ENCODE measurements at regions not wholly inside any gene's neighbourhood (a gene's known extent, or its start where the extent isn't known, plus 50 kb on each side); places are given as distances from the start of the nearest gene placed in this dataset.
"Not testable (repeated sequence)": the region's sequence is repeated elsewhere in the genome, so short reads cannot be mapped to it uniquely, and the experiment has no call there.

GRCh38 chr1:79705218-79705617 lies 698.7 kb upstream of the ADGRL4 start:
- intact Hi-C loops (cut with DNase I), result no loop called here
- ATAC-seq, result no peak
- DNase-seq, result no peak

DNA sequence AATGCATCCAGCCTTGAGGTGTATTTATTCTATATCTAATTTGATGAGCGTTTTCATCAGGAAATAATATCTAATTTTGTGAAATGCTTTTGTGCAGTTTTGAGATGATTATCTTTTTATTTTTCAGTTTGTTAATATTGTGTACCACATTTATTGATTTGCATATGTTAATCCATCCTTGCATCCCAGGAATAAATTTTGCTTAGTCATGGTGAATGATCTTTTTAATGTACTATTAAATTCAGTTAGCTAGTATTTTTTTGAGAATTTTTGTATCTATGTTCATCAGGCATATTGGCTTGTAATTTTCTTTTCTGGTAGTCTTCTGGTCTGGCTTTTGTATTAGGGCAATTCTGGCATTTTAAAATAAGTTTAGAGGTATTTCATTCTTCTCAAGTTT lies 697.5 kb upstream of the ADGRL4 start:
- intact Hi-C loops (cut with DNase I), result no loop called here
- no peak for ATAC-seq

DNA sequence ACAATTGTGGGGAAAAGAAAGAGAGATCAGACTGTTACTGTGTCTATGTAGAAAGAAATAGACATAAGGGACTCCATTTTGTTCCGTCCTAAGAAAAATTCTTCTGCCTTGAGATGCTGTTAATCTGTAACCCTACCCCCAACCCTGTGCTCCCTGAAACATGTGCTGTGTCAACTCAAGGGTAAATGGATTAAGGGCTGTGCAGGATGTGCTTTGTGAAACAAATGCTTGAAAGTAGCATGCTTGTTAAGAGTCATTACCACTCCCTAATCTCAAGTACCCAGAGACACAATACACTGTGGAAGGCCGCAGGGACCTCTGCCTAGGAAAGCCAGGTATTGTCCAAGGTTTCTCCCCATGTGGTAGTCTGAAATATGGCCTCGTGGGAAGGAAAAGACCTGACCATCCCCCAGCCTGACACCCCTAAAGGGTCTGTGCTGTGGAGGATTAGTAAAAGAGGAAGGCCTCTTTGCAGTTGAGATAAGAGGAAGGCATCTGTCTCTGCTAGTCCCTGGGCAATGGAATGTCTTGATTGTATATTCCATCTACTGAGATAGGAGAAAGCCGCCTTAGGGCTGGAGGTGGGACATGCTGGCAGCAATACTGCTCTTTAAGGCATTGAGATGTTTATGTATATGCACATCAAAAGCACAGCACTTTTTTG lies 695.9 kb upstream of the ADGRL4 start:
- ATAC-seq; DNase-seq; intact Hi-C loops (cut with DNase I): not testable (repeated sequence)

More for the DNA sequence above, 697.5 kb upstream of the ADGRL4 start:
- no peak for DNase-seq

- intact Hi-C loops (cut with DNase I), result no loop called here
Measured at GRCh38 chr1:79695138-79695537, 688.6 kb upstream of the ADGRL4 start.

DNA sequence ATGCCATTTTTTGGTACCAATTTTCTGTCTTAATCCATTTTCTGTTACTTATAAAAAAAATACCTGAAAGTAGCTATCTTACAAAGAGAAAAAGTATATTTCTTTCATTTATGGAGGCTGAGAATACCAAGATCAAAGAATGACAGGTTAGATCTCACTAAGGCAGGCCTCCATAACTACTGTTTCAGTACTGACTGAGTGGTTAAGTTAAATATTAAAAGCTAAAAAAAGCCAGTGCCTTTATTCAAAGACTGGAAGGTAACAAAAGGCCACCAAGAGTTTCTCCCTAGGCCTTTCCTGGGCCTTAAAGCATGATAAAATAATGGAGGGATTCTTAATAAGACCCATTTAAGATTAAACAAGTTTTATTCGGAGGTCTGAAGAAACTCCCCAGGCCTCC lies 687.7 kb upstream of the ADGRL4 start:
- intact Hi-C loops (cut with DNase I), result no loop called here
- ATAC-seq (no peak), DNase-seq (no peak)

More at GRCh38 chr1:79695138-79695537, 688.6 kb upstream of the ADGRL4 start:
- no peak for DNase-seq
- no peak for ATAC-seq

- intact Hi-C loops (cut with DNase I), result no loop called here
- ATAC-seq (no peak), DNase-seq (no peak)
Measured at GRCh38 chr1:79693441-79694114, 687.0 kb upstream of the ADGRL4 start.

GRCh38 chr1:79692519-79692918 lies 686.0 kb upstream of the ADGRL4 start:
- intact Hi-C loops (cut with DNase I), result no loop called here
- DNase-seq (no peak), ATAC-seq (no peak)

DNA sequence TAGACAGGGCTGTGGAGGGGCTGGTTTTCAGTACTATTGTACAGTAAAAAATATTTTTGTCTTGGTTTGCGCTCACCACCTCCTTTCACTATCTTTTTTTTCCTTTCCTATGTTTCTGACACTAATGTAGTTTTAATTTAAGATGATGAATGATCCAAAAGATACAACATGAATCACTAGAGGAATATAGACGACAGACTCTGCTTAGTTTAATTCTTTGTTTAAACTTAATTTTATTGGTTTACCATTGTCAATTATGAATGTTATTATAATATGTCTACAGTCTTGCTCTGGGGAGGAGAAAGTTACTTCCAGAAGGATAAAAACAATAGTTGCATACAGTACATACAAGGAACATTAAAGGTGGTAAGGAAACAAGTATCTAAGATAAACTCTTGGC lies 682.4 kb upstream of the ADGRL4 start:
- intact Hi-C loops (cut with DNase I), result no loop called here
- no peak for ATAC-seq
- DNase-seq, result no peak

DNA sequence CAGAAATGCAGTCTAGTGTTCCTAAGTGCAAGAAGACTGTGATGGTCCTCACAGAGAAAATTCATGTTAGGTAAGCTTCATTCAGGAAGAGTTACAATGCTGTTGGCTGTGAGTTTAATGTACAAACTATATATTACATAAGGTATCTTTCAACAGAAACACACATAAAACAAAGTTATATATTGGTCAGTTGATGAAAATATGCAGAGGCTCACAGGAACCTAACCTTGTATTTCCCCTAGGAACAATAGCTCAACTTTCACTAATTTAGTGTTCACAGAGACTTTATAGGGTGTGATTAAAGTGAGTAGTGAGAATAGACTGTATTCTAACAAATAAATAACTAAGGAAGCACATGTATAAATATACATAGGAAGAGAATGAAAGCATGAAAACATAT lies 676.9 kb upstream of the ADGRL4 start:
- no peak for DNase-seq
- intact Hi-C loops (cut with DNase I), result no loop called here

DNA sequence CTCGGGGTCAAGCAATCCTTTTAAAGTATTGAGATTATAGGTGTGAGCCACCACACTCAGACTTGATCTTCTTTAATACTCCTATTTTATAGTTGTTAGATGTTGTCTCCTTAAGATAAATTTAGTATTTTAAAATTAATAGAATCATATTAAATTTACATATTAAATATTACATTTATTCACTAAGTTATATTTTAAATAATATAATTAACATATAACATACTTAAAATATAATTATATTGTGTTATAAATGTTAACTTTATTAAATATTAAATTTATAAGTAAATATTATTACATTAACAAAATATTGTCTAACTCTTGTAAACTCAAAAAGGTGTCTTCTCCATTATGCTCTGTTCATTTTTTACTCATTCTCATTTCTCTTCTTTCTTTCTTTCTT lies 675.9 kb upstream of the ADGRL4 start:
- intact Hi-C loops (cut with DNase I), result no loop called here
- DNase-seq (no peak), ATAC-seq (no peak)

More for the DNA sequence above, 676.9 kb upstream of the ADGRL4 start:
- ATAC-seq, result no peak

- intact Hi-C loops (cut with DNase I), result no loop called here
- DNase-seq, result no peak
- no peak for ATAC-seq
Measured at GRCh38 chr1:79681382-79681781, 674.9 kb upstream of the ADGRL4 start.

DNA sequence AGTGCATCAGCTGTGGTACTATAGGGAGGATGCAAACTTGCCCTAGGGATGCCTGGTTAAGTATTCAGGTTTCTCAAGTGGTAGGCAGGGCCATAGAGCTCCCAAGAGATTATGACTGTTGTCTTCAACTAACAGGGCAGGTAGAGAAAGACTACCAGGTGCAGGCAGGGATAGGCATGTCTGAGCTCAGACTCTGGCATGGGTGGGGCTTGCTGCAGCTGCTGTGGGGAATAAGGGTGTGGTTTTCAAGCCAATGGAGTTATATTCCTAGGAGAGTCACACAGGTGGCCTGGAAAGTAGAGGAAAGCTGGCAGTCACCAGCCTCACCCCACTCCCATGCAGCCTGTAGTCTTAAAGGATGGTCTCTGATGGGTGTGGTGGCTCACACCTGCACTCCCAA lies 673.4 kb upstream of the ADGRL4 start:
- no peak for DNase-seq
- intact Hi-C loops (cut with DNase I), result no loop called here
- no peak for ATAC-seq

GRCh38 chr1:79667848-79668696 lies 661.5 kb upstream of the ADGRL4 start:
- ATAC-seq, result no peak
- intact Hi-C loops (cut with DNase I), result no loop called here
- no peak for DNase-seq

- ATAC-seq (no peak), DNase-seq (no peak)
- intact Hi-C loops (cut with DNase I), result no loop called here
Measured at GRCh38 chr1:79667166-79667565, 660.6 kb upstream of the ADGRL4 start.

GRCh38 chr1:79663916-79664315 lies 657.4 kb upstream of the ADGRL4 start:
- ATAC-seq, result no peak
- DNase-seq, result no peak
- intact Hi-C loops (cut with DNase I), result no loop called here

DNA sequence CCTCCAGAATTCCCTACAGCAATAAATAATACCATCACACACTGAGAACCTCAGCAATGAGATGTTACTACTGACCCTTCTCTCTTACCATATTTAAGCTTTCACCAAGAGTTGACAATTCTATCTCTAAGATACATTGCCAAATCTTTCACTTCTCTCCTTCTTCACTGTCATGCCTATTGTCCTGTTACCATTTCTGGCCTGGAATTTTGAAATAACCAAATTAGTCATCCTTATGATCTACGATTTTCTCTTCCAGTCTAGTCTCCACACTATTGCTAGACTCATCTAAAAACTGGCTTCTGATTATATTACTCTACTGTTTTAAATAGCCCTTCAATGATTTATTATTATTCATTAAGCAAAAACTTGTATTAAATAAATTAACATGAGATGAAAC lies 656.1 kb upstream of the ADGRL4 start:
- no peak for ATAC-seq
- no peak for DNase-seq
- intact Hi-C loops (cut with DNase I), result no loop called here

DNA sequence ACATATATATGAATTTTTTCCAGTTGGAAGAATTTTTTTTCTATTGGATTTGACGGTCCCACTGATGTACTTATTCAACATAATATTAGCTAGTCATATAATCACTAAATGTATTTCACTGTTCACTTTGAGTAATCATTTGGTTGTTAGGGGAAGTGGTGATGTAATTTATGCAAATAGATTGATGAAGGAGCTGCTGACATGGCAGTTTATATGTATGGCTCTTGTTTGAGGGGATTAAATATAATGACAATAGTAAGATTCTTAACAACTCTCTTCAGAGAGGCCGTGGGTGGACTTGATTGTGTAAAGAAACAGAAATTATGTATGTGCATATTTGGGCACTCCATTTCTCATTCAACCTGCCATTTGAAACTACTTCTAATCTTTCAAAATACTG lies 653.6 kb upstream of the ADGRL4 start:
- DNase-seq, result no peak
- intact Hi-C loops (cut with DNase I), result no loop called here
- no peak for ATAC-seq

DNA sequence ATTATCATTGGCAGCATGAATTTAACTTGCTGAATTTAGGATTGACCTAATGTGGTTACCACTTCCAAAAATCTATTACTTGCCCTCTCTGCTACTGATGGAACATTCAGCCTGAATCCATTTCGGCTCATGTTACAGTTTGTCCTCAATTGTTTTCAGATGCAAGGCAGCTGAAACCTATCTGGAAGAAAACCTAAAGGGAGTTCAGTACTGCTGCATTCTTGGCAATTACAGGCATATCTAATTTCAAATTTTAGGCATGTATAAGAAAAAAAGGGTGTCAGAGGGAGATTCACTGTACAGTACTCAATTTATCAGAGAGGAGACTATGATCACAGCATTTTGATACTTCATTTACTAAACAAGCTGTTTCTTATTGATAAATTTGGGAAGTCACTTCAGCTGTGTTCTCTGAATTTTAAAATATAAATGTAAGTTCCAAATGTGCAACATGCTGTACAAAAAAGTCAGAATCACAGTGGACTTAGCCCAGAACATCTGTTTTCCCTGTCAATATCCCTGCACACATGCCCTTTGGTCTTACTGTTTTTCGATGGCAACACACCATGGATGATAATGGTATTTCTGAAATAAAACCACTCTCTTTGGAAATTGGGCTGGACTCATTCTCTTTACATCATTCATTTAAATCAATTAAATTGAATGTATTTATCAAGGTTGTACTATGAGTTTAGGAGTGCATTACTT lies 651.6 kb upstream of the ADGRL4 start:
- ATAC-seq, result no peak
- no peak for DNase-seq
- intact Hi-C loops (cut with DNase I), result no loop called here

DNA sequence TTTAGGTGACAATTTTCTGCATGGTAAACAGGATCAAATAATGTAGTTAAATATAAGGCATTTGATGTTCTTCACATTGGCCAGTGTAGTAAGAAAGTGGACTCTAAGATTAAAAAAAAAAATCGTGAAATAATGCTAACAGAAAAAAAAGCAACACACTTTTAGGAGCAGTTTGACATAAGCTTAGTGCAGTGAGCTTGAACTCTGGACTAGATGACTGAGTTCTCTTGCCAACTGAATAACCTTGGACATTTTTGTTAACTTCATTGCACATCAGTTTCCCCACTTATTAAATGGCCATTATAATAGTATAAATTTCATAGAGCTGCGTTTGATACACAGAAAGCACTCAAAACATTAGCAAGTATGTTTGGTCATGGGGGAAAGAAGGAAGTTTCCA lies 649.3 kb upstream of the ADGRL4 start:
- intact Hi-C loops (cut with DNase I), result no loop called here
- ATAC-seq, result no peak
- no peak for DNase-seq

- intact Hi-C loops (cut with DNase I), result no loop called here
- ATAC-seq, result no peak
Measured at GRCh38 chr1:79652426-79652825, 645.9 kb upstream of the ADGRL4 start.

More at GRCh38 chr1:79652426-79652825, 645.9 kb upstream of the ADGRL4 start:
- no peak for DNase-seq

Measured in left cardiac atrium (tissue), 4 donors.